Transverse colon (tissue), 4 donors: ENCODE measurements at regions not wholly inside any gene's neighbourhood (a gene's known extent, or its start where the extent isn't known, plus 50 kb on each side); places are given as distances from the start of the nearest gene placed in this dataset.

ENCODE experiments used
- DNase-seq: peaks from one replicate; pipeline ENCODE4 v3.0.0-alpha.2; 2019
- H3K27ac ChIP-seq, 4 donors: fragments of 200-600 bp; sonication (generic); 2 replicates each; pipeline ENCODE4 v1.5.1; 2016 to 2018; ENCODE audit warnings: inconsistent platforms in 4 of 4
- H3K27me3 ChIP-seq: fragments of 200-600 bp; sonication (generic); 2 replicates; pipeline ENCODE4 v1.5.1; 2017; ENCODE audit warnings: inconsistent platforms
- H3K36me3 ChIP-seq, 4 donors: fragments of 200-600 bp; sonication (generic); 2 replicates each; pipeline ENCODE4 v1.5.1; 2017 to 2019; ENCODE audit warnings: inconsistent platforms in 4 of 4
- H3K4me1 ChIP-seq, 4 donors: fragments of 200-600 bp; sonication (generic); 2 replicates each; pipeline ENCODE4 v1.5.1; 2017 to 2020; ENCODE audit warnings: inconsistent platforms in 4 of 4
- H3K4me3 ChIP-seq, 4 donors: fragments of 200-600 bp; sonication (generic); 1 replicate in 1 of 4; 2 replicates in 3 of 4; pipeline versions ENCODE4 v1.5.1 to v1.6.1; 2017 to 2019; ENCODE audit warnings: inconsistent platforms in 4 of 4
- H3K9me3 ChIP-seq, 2 donors: fragments of 200-600 bp; sonication (generic); 2 replicates each; pipeline ENCODE4 v1.5.1; 2017 to 2019; ENCODE audit warnings: inconsistent platforms in 2 of 2
- CTCF ChIP-seq, 5 experiments: fragments of 200-600 bp in 3 of 5; fragments of 450-650 bp in 2 of 5; sonication (generic) in 3 of 5; IDR thresholded peaks; 1 replicate in 2 of 5; 2 replicates in 3 of 5; pipeline ENCODE4 v1.5.1; 2016 to 2017; ENCODE audit warnings: antibody characterized with exemption in 5 of 5, inconsistent platforms in 3 of 5, mild to moderate bottlenecking in 2 of 5, moderate library complexity in 1 of 5
- EP300 ChIP-seq: sonication (generic); formaldehyde crosslinking; IDR thresholded peaks from one replicate; pipeline ENCODE4 v1.6.1; 2017; ENCODE audit warnings: antibody characterized with exemption, low read depth
- POLR2A ChIP-seq: fragments of 450-650 bp; IDR thresholded peaks from one replicate; pipeline ENCODE4 v1.6.1; 2016; ENCODE audit warnings: antibody characterized with exemption, mild to moderate bottlenecking, moderate library complexity
- POLR2AphosphoS5 ChIP-seq, 3 donors: sonication (generic); formaldehyde crosslinking; IDR thresholded peaks; one replicate each; pipeline ENCODE4 v1.6.1; 2016; ENCODE audit warnings: antibody characterized with exemption in 3 of 3
- WGBS, 2 donors: methylation state at CpG; one replicate each; pipeline ENCODE4 v1.1.5; 2018; ENCODE audit warnings: low coverage in 1 of 2; 5-methylcytosine and 5-hydroxymethylcytosine counted together
- in situ Hi-C, 4 donors: fragments of 200-750 bp; cut with MboI; loops; one replicate each; pipeline versions ENCODE4 v1.15.0 to v1.15.1; 2017; ENCODE audit warnings: low sequenced_read_pairs in 3 of 4, low pct_ligation_motif_present in 1 of 4, low pct_unique_long_range_greater_than_20kb in 1 of 4
- intact Hi-C: fragments of 100-400 bp; cut with DNase I; formaldehyde crosslinking; loops from one replicate; pipeline ENCODE4 v1.15.1; 2023; ENCODE audit warnings: low total_unique reads

GRCh38 chr5:2575292-2575691 lies 176.2 kb downstream of the IRX2 start:
- no peak overlapping the region for H3K27ac ChIP-seq
- no peak for TF ChIP-seq CTCF (IDR thresholded peaks at IDR 0.05)
- no peak for TF ChIP-seq POLR2AphosphoS5 (IDR thresholded peaks at IDR 0.05)
- no peak for TF ChIP-seq EP300
- no peak for TF ChIP-seq POLR2A
- intact Hi-C loops, result no loop called here
- H3K9me3 ChIP-seq, result no peaks in the 10 kb centered on the region
- no peak overlapping the region for H3K4me3 ChIP-seq
- H3K4me1 ChIP-seq, result no peaks in the 10 kb centered on the region
- no peak for DNase-seq
- no peaks in the 10 kb centered on the region for H3K36me3 ChIP-seq
- in situ Hi-C loops, result no loop called here
- H3K27me3 ChIP-seq, result no peaks in the 10 kb centered on the region
- WGBS, 2 donors, result 14 to 15% methylated on average over 1 to 3 of the region's 3 CpGs

GRCh38 chr5:2574155-2574554 lies 177.3 kb downstream of the IRX2 start:
- Histone ChIP-seq H3K36me3 (no peaks in the 10 kb centered on the region), H3K4me3 (no peak overlapping the region), H3K4me1 (no peaks in the 10 kb centered on the region), H3K27me3 (no peaks in the 10 kb centered on the region), H3K9me3 (no peaks in the 10 kb centered on the region), H3K27ac (no peak overlapping the region)
- in situ Hi-C loops (no loop called here), intact Hi-C loops (no loop called here)
- TF ChIP-seq CTCF (IDR thresholded peaks at IDR 0.05), result no peak
- TF ChIP-seq POLR2AphosphoS5 (IDR thresholded peaks at IDR 0.05), result no peak
- no peak for TF ChIP-seq EP300
- no peak for TF ChIP-seq POLR2A
- WGBS, 2 donors, result 74 to 75% methylated on average over 5 of the region's 5 CpGs
- DNase-seq, result no peak

- WGBS, 2 donors, result 53 to 54% methylated on average over 8 to 10 of the region's 10 CpGs
- Histone ChIP-seq H3K27me3 (no peaks in the 10 kb centered on the region), H3K4me3 (no peak overlapping the region), H3K4me1 (no peaks in the 10 kb centered on the region), H3K36me3 (no peaks in the 10 kb centered on the region), H3K27ac (no peak overlapping the region), H3K9me3 (no peaks in the 10 kb centered on the region)
- intact Hi-C loops (no loop called here), in situ Hi-C loops (no loop called here)
- no peak for TF ChIP-seq POLR2AphosphoS5 (IDR thresholded peaks at IDR 0.05)
- no peak for TF ChIP-seq CTCF (IDR thresholded peaks at IDR 0.05)
- TF ChIP-seq POLR2A, result no peak
- no peak for TF ChIP-seq EP300
- no peak for DNase-seq
Measured at GRCh38 chr5:2570586-2570985, 180.9 kb downstream of the IRX2 start.

GRCh38 chr5:2569774-2570542 lies 181.5 kb downstream of the IRX2 start:
- H3K4me1 ChIP-seq, result no peaks in the 10 kb centered on the region
- no peak overlapping the region for H3K4me3 ChIP-seq
- in situ Hi-C loops (no loop called here), intact Hi-C loops (no loop called here)
- TF ChIP-seq POLR2AphosphoS5 (IDR thresholded peaks at IDR 0.05) (no peak), CTCF (IDR thresholded peaks at IDR 0.05) (no peak), EP300 (no peak), POLR2A (no peak)
- no peaks in the 10 kb centered on the region for H3K9me3 ChIP-seq
- H3K27me3 ChIP-seq, result no peaks in the 10 kb centered on the region
- H3K27ac ChIP-seq, result no peak overlapping the region
- DNase-seq, result no peak
- no peaks in the 10 kb centered on the region for H3K36me3 ChIP-seq
- 57 to 77% methylated on average over 3 to 15 of the region's 15 CpGs for WGBS, 2 donors
